ENCODE measurements at regions not wholly inside any gene's neighbourhood (a gene's known extent, or its start where the extent isn't known, plus 50 kb on each side); places are given as distances from the start of the nearest gene placed in this dataset.

- no peak overlapping the region for H3K4me2 ChIP-seq (ENCODE audit: low read length)
These were observed 140.7 kb upstream of the SPRY4 start for GRCh38 chr5:142465476-142465875.

GRCh38 chr5:142463904-142464303, 139.1 kb upstream of the SPRY4 start:
- Histone ChIP-seq H3K27me3 (ENCODE audit: insufficient read depth, low read depth, low read length) (no peaks in the 10 kb centered on the region), H3F3A (ENCODE audit: insufficient read depth, low read length, poor library complexity, severe bottlenecking) (no peaks in the 10 kb centered on the region), H3K27ac (ENCODE audit: low read length) (no peak overlapping the region), H3K9me2 (ENCODE audit: insufficient read depth, low read length) (no peaks in the 10 kb centered on the region), H3K4me3 (ENCODE audit: low read length) (no peak overlapping the region), H3K79me2 (replicated peaks; ENCODE audit: insufficient read depth, low read length) (no peaks in the 10 kb centered on the region), H3K9me3 (ENCODE audit: low read length) (no peaks in the 10 kb centered on the region), H4K20me1 (ENCODE audit: insufficient read depth) (no peaks in the 10 kb centered on the region), H3K36me3 (ENCODE audit: insufficient read depth, low read length) (no peaks in the 10 kb centered on the region), H3K4me2 (ENCODE audit: low read length) (no peak overlapping the region), H3K9ac (ENCODE audit: low read length) (no peak overlapping the region), H2AFZ (ENCODE audit: low read depth, low read length) (no peak overlapping the region)
- no peak for TF ChIP-seq EZH2 (IDR thresholded peaks at IDR 0.05; ENCODE audit: borderline replicate concordance, insufficient read depth, low read length, poor library complexity, severe bottlenecking)
- TF ChIP-seq RAD21 (conservative IDR thresholded peaks at IDR 0.05), result no peak
- TF ChIP-seq EP300 (conservative IDR thresholded peaks at IDR 0.05; ENCODE audit: poor library complexity, severe bottlenecking), result no peak
- TF ChIP-seq, protein P1, sequence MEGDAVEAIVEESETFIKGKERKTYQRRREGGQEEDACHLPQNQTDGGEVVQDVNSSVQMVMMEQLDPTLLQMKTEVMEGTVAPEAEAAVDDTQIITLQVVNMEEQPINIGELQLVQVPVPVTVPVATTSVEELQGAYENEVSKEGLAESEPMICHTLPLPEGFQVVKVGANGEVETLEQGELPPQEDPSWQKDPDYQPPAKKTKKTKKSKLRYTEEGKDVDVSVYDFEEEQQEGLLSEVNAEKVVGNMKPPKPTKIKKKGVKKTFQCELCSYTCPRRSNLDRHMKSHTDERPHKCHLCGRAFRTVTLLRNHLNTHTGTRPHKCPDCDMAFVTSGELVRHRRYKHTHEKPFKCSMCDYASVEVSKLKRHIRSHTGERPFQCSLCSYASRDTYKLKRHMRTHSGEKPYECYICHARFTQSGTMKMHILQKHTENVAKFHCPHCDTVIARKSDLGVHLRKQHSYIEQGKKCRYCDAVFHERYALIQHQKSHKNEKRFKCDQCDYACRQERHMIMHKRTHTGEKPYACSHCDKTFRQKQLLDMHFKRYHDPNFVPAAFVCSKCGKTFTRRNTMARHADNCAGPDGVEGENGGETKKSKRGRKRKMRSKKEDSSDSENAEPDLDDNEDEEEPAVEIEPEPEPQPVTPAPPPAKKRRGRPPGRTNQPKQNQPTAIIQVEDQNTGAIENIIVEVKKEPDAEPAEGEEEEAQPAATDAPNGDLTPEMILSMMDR (IDR thresholded peaks at IDR 0.05; ENCODE audit: poor library complexity, severe bottlenecking), result no peak
- no peak for TF ChIP-seq REST (IDR thresholded peaks at IDR 0.05; ENCODE audit: borderline replicate concordance)
- no peak for TF ChIP-seq TAF1 (IDR thresholded peaks at IDR 0.05; ENCODE audit: low read depth)
- TF ChIP-seq SMC3 (conservative IDR thresholded peaks at IDR 0.05; ENCODE audit: poor library complexity), result no peak
- no peak for TF ChIP-seq POLR2AphosphoS5 (IDR thresholded peaks at IDR 0.05)

More at GRCh38 chr5:142465476-142465875, 140.7 kb upstream of the SPRY4 start:
- H3K36me3 ChIP-seq (ENCODE audit: insufficient read depth, low read length), result no peaks in the 10 kb centered on the region
- H3K9ac ChIP-seq (ENCODE audit: low read length), result no peak overlapping the region
- H2AFZ ChIP-seq (ENCODE audit: low read depth, low read length), result no peak overlapping the region
- no peaks in the 10 kb centered on the region for H3F3A ChIP-seq (ENCODE audit: insufficient read depth, low read length, poor library complexity, severe bottlenecking)
- no peaks in the 10 kb centered on the region for H3K9me2 ChIP-seq (ENCODE audit: insufficient read depth, low read length)
- TF ChIP-seq POLR2AphosphoS5 (IDR thresholded peaks at IDR 0.05) (no peak), MXI1 (conservative IDR thresholded peaks at IDR 0.05; ENCODE audit: poor library complexity, severe bottlenecking) (no peak), REST (IDR thresholded peaks at IDR 0.05; ENCODE audit: borderline replicate concordance) (no peak), EP300 (conservative IDR thresholded peaks at IDR 0.05; ENCODE audit: poor library complexity, severe bottlenecking) (no peak), TAF1 (IDR thresholded peaks at IDR 0.05; ENCODE audit: low read depth) (no peak), RAD21 (conservative IDR thresholded peaks at IDR 0.05) (no peak), SMC3 (conservative IDR thresholded peaks at IDR 0.05; ENCODE audit: poor library complexity) (no peak), EZH2 (IDR thresholded peaks at IDR 0.05; ENCODE audit: borderline replicate concordance, insufficient read depth, low read length, poor library complexity, severe bottlenecking) (no peak)
- TF ChIP-seq, protein P1 (IDR thresholded peaks at IDR 0.05; ENCODE audit: poor library complexity, severe bottlenecking), result no peak
- no peaks in the 10 kb centered on the region for H3K79me2 ChIP-seq (replicated peaks; ENCODE audit: insufficient read depth, low read length)
- no peaks in the 10 kb centered on the region for H3K9me3 ChIP-seq (ENCODE audit: low read length)
- H3K27me3 ChIP-seq (ENCODE audit: insufficient read depth, low read depth, low read length), result no peaks in the 10 kb centered on the region
- no peak overlapping the region for H3K27ac ChIP-seq (ENCODE audit: low read length)
- H4K20me1 ChIP-seq (ENCODE audit: insufficient read depth), result no peaks in the 10 kb centered on the region
- H3K4me3 ChIP-seq (ENCODE audit: low read length), result no peak overlapping the region

Data from neural cell (in vitro differentiated cells).